ENCODE measurements at regions not wholly inside any gene's neighbourhood (a gene's known extent, or its start where the extent isn't known, plus 50 kb on each side); places are given as distances from the start of the nearest gene placed in this dataset.

DNA sequence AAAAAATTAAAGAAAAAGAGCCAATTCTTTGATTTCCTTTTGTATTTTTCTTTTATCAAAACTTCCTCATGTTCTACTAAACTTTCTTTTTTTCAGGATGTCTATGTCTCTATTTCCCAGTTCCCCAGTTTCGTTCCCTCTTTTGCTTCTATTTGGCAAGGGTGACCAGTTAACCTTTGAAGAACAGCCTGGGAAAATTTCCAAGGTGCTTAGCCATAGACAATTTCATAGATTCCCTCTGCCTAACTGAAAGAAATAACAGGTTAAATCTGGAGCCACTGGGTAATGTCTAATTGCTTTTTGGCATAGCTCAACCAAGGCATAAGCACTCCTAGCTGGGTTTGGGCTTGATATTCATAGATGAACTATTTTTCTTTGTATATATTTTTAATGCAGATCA, 272.3 kb downstream of the ADGRL2 start:
- TF ChIP-seq POLR2A (IDR thresholded peaks at IDR 0.05; ENCODE audit: extremely low read depth, insufficient read length) (no peak), CTCF (IDR thresholded peaks at IDR 0.05; ENCODE audit: low read depth, low read length) (no peak), MAX (IDR thresholded peaks at IDR 0.05; ENCODE audit: low read depth, low read length) (no peak), MYC (IDR thresholded peaks at IDR 0.05; ENCODE audit: low read depth, low read length) (no peak)

Data from NB4 (cell line).